GM19395 (cell line): ENCODE measurements at regions not wholly inside any gene's neighbourhood (a gene's known extent, or its start where the extent isn't known, plus 50 kb on each side); places are given as distances from the start of the nearest gene placed in this dataset.
"Not testable (repeated sequence)": the region's sequence is repeated elsewhere in the genome, so short reads cannot be mapped to it uniquely, and the experiment has no call there.

ENCODE experiments used
- ATAC-seq: cut with Tn5 transposase; IDR thresholded peaks from one replicate; pipeline ENCODE4 v1.9.1; 2021; ENCODE audit warnings: mild to moderate bottlenecking, moderate library complexity; ENCODE audit not compliant: unreplicated experiment

DNA sequence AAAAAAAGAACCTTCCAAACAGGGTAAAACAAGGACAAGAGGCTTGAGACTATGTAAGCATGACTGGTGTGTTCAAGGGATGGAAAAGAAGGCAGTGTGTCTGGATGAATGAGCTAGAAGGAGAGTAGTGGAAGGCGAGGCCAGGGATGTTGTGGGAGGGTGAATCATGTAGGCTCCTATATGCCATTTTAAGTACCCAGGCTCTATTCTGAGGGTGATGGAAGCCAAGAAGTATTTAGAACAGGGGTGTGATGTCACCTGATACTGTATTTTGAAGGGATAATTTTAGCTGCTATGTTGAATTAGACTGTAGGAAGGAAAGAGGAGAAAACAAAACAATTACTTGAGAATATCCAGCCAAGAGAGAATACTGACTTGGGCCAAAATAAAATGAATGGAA lies 524.7 kb upstream of the CRIM1 start:
- ATAC-seq, result no peak

DNA sequence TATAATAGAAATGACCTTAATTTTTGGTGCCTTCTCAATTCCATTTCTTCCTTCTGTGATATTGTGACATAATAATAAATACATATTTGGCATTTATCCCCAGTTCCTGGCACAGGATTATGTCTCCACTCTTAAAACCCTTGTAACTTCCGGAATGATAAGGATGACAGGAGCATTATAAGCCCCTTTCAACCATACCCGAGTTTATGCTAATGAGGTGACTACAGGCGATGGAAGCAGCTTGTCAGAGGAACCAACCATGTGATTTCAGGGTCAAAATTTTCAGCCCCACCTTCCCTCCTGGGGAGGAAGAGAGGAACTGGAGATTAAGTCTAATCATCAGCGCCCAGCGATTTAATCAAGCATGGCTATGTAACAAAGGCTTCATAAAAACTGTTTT lies 528.5 kb upstream of the CRIM1 start:
- ATAC-seq, result no peak

DNA sequence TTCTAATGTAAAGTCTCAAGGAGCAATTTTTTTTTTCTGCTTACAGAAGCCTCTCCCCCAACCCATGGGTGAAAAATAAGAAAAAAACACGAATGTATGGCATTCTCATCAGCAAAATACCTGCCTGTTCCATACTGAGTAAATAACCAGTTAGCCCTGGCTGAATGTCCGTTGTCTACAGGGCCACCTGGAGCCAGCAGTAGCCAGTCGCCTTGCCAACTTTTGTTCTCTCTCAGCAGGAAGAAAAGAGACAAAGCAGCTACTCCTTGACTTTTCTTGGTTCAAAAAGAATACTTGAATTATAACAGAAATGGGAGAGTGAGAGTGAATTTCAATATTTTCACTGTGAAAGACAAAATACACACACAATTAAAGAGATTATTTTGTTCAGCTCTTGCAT lies 532.9 kb upstream of the CRIM1 start:
- no peak for ATAC-seq

DNA sequence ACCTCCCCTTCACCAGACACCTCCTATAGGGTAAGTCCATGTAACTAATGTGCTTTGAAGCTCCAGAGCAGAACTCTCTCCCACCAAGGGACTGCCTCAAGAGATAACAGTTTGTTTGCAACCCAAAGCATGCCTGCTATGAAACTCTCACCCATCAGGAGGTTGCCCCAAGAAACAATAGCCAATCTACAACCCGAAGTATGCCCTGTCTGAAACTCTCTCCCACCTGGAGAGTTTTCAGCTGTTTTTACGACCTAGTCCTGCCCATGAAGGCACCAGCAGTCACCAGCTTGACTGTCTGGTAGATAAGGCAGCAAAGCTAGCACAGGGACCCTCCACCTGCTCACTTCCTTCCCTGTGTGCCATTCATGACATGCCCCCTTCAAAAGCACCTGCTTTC lies 533.9 kb upstream of the CRIM1 start:
- ATAC-seq, result no peak

DNA sequence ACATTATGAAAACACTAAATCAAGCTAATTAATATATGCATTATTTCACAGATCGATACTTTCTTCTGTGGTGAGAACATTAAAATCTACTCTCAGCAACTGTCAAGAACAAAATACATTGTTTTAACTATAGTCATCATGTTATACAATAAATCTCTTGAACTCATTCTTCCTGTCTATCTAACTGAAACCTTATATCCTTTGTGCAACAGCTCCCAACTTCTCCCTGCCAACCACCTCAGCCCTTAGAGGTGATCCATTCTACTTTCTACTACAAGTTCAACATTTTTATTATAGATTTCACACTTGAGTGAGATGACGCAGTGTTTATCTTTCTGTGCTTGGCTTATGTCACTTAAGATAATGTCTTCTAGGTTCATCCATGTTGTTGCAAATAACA lies 535.2 kb upstream of the CRIM1 start:
- ATAC-seq, result no peak

DNA sequence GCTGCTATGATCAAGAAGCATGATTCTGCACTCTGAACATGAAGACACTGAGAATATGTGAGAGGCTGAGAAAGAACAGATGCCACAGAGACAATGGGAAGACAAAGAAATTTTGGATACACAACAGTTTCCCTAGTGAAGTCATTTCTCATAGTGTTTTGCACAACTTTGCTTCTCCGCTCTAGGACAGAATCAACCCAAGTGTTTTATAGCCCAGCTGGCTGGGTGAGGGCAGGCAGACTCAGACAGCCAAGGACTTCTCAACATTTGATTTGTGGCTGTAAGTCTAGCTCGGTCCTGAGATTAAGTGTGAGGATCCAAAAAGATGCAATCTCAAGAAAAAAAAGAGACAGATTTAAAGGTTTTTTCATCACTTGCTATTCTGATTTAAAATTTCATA lies 536.5 kb upstream of the CRIM1 start:
- no peak for ATAC-seq

DNA sequence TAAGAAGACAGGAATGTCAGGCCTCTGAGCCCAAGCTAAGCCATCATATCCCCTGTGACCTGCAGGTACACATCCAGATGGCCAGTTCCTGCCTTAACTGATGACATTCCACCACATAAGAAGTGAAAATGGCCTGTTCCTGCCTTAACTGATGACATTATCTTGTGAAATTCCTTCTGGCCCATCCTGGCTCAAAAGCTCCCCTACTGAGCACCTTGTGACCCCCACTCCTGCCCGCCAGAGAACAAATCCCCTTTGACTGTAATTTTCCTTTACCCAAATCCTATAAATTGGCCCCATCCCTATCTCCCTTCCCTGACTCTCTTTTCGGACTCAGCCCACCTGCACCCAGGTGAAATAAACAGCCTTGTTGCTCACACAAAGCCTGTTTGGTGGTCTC lies 537.2 kb upstream of the CRIM1 start:
- not testable (repeated sequence) for ATAC-seq

DNA sequence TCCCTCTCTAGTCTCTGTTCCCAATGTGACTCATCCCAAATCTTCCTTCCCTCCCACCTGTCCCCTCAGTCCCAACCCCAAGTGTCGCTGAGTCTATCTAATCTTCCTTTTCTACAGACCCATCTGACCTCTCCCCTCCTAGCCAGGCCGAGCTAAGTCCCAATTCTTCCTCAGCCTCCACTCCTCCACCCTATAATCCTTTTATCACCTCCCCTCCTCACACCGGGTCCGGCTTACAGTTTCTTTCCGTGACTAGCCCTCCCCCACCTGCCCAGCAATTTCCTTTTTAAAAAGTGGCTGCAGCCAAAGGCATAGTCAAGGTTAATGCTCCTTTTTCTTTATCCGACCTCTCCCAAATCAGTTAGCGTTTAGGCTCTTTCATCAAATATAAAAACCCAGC lies 541.0 kb upstream of the CRIM1 start:
- not testable (repeated sequence) for ATAC-seq

DNA sequence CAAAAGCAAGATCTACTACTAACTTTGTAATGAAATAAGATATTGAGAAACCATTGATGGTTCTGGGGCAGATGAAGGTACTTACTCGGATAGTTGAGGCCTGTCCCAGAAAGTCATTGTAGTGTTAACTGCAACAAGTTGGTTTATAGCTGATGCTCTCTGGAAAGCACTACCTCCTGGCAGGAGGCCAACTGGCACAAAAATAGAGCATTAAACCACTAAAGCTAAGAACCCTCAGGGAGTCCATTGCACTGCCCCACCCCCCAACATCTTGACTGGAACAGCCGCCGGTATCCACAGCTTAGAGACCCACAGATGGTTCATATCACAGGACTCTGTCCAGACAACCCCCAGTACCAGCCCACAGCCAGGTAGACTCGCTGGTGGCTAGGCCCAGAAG lies 552.5 kb upstream of the CRIM1 start:
- no peak for ATAC-seq

DNA sequence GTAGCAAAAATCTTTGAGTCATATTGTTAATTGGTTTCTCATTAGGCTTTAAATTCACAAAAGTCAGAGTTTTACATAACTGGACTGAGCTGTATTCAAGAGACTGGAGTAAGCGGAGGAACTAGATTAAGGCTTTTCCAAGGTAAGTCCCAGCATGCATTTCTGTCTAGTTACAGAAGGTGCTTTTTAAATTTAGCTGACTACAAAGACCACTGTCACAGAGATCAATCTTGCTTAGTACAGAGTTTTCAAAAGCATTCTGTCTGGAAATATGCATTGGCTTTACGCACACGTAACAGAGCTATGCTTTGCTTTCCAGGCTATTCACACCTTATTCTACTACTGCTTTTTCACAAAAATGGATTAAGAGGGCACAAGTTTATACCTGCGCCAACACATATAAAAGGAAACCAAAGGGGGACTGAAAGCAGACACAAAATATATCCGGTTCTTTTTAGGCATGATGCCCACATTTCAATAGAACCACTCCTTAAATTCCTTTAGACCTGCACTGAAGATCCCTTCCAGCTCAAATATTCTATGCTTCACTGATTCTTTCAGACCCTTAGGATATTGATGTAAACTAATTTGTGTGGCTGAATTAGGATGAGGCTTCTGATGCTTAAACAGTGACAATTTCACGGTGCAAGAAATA lies 560.7 kb upstream of the CRIM1 start:
- ATAC-seq, result no peak

DNA sequence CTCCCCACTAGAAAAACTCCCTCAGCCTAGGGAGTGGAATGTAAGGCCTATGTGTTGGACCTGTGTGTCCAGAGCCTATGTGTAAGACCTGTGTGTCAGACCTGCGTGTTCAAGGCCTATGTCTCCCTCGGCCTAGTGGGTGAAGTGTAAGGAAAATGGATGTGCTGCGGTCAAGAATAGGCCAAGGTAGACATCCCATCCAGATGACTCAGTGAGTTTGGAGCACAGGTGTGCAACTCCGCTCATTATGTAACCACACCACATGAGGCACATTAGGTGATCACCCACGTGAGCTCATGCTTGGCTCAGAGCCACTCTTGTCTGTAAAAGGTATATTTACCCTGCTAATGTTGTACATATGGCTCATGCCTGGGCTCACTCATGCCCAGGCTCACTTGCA lies 565.3 kb upstream of the CRIM1 start:
- no peak for ATAC-seq

DNA sequence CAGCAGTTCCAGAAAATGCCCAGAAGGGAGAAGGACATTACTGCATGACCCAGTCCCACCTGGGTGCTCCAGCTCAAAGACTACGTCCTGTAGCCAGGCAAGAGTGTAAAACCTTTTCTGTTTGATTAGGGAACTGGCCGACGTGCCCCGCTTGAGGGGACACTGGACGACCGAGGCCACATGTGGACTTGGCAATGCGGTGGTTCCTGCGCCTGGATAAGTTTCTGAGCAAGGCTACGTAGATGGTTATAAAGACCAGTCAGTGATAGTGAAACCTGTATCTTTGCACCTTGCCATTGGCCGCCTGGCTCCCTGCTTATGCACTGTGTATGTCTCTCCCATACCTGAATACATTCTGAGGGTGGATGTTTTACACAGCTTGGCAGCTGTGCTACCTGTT lies 567.0 kb upstream of the CRIM1 start:
- no peak for ATAC-seq

DNA sequence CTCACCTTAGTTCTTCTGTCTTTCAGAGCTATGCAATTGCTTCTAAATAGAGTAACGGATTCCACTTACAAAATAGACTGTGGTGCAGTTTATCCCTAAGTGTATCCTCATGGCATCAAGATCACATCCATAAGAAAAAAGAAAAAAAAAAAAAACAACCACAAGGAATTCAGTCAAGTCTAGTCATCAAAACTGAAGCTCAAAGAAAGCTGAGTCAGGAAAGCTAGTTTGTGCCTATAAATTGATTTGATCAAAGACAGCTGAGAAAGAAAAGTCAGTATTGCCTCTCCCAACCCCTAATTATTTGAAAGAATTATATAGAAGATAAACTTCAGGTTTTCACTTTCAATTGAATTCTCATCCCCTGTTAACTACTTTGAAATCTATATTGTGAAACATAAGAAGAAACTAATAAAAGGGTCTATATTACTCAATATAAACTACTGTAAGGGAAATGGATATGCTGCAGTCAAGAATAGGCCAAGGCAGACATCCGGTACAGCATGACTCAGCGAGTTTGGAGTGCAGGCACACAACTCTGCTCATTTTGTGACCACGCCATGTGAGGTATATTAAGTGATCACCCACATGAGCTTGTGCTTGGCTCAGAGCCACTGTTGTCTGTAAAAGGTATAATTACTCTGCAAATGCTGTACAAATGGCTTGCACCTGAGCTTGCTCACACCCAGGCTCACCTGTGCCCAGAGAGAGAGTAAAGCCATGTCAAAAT lies 568.1 kb upstream of the CRIM1 start:
- no peak for ATAC-seq

DNA sequence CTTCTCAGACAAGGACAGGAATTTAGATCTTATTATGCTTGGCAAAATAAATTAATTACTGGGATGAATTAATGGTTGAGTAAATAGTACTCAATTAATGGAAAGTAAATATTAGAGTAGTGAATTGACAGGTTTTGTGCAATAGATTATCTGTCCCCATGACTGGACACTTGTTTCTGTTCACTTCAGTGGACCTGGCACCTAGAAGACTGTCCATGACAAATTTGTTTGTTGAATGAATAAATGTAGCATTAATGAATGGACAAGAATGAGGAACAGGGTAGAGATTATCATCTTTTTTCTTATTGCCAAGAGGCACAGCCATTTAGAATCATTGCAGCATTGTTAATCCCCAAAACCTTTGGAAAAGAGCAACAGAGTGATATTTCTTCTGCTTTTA lies 570.0 kb upstream of the CRIM1 start:
- ATAC-seq, result no peak

DNA sequence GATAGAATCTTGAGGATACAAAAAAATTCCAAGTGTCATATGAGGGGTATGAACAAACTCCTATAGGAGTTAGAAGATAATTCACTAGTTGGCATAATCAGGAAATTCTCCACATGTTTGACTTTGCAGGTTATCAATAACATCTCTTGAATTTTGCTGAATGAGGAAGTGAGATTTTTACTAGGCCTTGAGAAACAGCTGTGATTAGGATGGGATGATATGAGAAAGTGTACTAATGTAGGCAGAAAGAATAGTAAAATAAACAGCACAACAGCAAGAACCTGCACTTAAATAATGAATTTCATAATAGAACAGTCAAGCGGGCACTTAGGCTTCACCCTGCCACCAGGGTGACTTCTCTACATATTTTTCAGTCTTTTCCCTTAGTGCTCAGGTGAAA lies 570.8 kb upstream of the CRIM1 start:
- ATAC-seq, result no peak

DNA sequence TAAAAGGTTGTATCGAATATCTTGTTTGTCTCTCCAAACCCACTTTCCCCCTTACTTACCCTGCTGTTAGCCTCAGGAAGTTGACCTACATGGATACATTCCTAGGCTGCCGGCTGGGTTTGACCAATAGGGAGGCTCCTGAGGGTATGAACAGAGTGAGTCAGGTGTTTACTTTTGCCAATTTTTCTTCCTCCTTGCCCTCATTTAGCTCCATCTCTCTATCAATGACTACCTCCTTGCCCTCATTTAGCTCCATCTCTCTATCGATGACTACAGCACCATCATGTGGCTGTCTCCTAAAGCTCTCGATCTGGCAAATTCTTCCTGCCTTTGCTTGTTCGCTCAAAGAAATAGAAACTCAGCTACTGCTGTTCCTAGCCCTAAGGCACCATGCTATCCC lies 571.9 kb upstream of the CRIM1 start:
- ATAC-seq, result no peak

DNA sequence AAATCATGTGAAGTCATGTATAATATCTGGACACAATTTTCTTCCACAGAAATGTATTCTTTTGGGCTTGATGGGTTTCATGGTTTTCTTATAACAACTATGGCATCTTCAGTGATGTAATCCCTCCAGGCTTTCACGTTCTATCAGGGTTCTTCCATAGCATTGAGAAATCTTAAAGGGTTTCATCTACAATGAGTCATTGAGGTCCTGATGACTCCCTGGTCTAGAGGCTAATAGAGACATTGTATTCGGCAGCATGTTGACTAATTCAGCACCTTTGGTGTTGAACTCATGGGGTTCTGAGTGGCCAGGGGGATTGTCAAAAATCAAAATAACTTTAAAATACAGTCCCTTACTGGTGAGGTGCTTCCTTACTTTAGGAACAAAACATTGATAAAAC lies 614.0 kb upstream of the CRIM1 start:
- ATAC-seq, result no peak

DNA sequence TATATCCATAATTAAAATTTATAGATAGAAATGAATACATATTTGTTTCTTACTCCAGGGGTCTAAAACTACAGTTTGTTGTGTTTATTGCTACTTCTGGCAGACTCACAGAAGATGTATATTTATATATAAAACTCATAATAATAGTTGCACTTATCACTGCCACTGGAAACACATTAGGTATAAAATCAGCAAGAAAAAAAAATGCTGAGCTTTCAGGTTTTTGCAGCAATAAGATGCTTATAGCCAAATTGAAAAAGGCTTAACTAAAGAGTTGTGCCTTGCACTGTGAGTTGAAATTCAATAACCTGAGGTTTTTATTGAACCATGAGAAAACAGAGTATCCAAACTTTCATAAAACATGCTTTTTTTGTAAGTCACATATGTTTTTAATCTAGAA lies 623.9 kb upstream of the CRIM1 start:
- ATAC-seq, result no peak

DNA sequence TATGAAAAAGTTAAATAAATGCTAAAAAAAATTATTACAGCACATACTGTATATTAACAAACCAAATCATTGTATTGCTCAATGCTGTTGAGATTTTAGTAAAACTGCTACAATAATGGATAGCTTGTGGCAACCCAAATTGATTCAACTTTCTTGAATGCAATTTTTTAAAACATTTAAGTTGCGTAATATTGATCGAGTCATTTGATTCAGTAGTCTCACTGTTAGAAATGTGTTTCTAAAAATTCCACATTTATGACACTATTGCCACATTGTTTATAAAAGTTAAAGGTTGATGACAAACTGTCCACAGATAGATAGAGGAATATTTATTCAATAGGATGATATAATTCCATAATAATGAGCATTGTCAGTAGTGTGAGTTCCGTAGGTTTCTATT lies 640.7 kb upstream of the CRIM1 start:
- ATAC-seq, result no peak

DNA sequence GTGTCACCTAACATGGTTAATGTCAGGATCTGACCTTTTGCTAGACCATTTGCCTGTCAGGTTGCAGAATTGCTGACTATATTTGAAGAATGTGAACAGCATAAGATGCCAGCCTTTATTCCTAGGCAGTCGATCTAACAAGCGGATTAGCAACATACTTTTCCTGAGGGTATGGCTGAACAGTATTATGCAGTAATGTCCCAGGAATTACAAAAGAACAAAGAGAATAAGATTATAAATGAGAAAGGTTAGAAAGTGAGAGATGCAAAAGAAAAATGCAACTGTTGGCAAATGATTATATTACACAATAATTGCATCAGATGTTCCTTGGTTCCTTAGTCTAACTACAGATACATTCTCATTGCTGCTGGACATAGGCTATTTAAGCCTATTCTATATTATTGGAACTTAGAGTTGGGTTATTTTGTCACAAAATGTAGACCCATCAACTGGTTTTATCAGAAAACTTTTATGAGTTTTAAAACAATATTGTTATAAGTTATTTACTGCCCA lies 647.1 kb upstream of the CRIM1 start:
- no peak for ATAC-seq

DNA sequence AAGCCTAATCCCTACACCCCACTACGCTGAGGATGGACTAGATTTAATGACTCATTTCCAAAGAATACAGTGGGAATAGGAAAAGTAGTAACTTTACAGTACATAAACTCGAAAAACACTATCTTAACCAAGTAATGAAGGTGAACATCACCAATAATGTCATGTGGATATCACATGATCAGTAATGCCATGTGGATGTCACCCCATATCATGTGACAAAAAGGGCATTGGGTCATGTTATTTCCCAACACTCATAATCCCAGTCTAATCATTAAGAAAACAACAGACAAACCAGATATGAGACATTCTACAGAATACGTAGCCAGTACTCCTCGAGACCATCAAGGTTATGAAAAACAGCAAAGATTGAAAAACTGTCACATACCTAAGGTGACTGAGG lies 667.3 kb upstream of the CRIM1 start:
- no peak for ATAC-seq

DNA sequence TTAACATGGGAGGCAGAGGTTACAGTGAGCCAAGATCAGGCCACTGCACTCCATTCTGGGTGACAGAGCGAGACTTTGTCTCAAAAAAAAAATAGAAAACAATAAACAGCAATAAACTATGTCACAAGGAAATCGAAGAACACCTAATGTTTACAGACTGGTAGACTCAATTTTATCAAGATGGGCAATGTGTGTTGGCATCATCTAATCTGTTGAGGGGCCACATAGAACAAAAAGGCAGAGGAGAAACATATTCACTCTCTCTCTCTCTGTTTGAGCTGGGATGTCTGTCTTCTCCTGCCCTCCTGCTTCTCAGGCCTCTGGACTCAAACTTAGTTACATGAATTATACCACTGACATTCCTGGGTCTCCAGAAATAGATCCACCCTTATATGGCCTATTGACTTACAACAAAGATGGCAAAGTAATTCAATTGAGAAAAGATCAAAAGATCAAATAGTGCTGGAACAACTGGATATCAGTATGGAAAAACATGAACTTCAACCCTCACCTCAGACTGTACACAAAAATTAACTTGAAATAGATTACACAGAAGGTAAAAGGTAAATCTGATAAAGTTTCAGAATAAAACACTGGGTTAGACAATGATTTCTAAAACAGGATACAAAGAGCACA lies 703.8 kb upstream of the CRIM1 start:
- no peak for ATAC-seq
